ENCODE measurements at regions not wholly inside any gene's neighbourhood (a gene's known extent, or its start where the extent isn't known, plus 50 kb on each side); places are given as distances from the start of the nearest gene placed in this dataset.

GRCh38 chr5:145708169-145708568, 127.0 kb downstream of the PRELID2 start:
- DNase-seq (ENCODE audit: low read depth in 4 of 4, low spot score in 3 of 4): no peak

DNA sequence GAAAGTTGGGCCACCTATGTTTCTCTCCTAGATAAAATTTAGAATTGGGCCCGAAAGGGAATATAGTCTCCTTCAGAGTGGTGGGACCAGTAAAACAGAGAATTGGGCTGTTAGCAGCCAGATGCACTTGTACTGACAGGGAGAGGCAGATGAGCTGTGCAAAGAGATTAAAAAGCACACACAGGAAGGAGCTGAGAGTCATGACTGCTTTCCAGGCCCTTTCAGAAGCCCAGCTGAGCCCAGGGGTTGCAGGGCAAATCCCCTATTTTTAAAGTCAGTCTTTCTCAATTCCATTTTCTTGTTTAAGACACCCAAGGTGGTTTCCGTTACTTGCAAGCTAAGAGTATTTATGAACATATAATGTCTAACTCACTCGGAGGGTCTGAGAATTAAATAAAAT, 130.4 kb downstream of the PRELID2 start:
- DNase-seq (ENCODE audit: low read depth in 4 of 4, low spot score in 3 of 4): no peak

- no peak for DNase-seq (ENCODE audit: low read depth in 4 of 4, low spot score in 3 of 4)
Measured at GRCh38 chr5:145703856-145704255, 131.3 kb downstream of the PRELID2 start.

- DNase-seq (ENCODE audit: low read depth in 4 of 4, low spot score in 3 of 4): no peak
Measured at GRCh38 chr5:145701404-145701803, 133.7 kb downstream of the PRELID2 start.

GRCh38 chr5:145699846-145700245, 135.3 kb downstream of the PRELID2 start:
- DNase-seq (ENCODE audit: low read depth in 4 of 4, low spot score in 3 of 4): no peak

- DNase-seq (ENCODE audit: low read depth in 4 of 4, low spot score in 3 of 4): no peak
Measured at GRCh38 chr5:145697251-145697990, 137.7 kb downstream of the PRELID2 start.

- DNase-seq (ENCODE audit: low read depth in 4 of 4, low spot score in 3 of 4): no peak
Measured at GRCh38 chr5:145689235-145689634, 145.9 kb downstream of the PRELID2 start.

GRCh38 chr5:145687943-145688342, 147.2 kb downstream of the PRELID2 start:
- DNase-seq (ENCODE audit: low read depth in 4 of 4, low spot score in 3 of 4): no peak

DNA sequence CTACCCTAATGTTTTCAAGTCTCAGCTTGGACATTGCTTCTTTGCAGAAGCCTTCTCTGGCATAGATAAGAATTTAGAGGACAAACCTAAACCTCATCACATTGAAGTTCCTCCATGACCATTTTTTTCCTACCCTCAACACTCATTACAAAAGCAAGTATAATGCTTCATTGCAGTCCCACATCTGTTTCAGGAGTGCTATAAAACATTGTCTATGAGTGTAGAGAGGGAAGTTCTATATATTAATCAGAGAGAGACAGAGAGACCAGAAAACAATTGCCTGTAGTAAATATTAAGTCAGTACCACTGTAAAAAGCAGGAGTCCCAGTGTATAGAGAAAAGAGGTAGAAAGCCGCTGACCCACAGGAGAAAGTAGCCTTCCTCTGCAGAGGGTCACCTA, 149.7 kb downstream of the PRELID2 start:
- no peak for DNase-seq (ENCODE audit: low read depth in 4 of 4, low spot score in 3 of 4)

- DNase-seq (ENCODE audit: low read depth in 4 of 4, low spot score in 3 of 4): no peak
Measured at GRCh38 chr5:145683431-145683830, 151.7 kb downstream of the PRELID2 start.

DNA sequence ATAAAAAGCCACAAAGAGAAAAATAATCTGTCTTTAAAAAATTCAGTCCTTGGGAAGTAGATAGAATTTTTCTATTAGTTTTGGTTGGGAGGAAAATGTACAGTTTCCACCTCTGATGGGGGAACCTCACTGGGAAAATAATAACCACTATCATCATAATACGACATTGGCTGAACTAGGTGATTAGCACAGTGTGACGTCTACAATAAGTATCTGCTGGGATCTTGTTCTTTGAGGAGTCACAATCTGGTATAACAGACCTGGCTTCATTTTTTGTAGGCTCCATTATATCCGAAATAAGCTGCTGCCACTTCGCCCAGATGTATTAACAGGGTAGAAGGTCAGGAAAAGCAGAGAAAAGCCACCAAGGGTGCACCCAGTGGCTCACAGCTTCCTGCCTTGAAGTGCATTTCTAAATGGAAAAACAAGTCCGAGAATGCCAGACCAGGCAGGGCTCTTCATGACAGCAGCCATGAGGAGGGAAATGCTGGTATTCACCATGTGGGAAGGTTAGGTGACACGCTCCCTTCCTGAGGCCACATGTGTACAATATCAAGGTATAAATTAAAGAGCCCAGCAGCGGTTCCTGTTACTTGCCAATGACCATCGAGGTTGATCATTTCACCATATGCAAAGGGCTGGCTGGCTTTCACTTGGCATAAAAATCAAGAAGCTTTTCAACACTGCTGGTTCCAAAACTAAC, 152.8 kb downstream of the PRELID2 start:
- DNase-seq (ENCODE audit: low read depth in 4 of 4, low spot score in 3 of 4): no peak

- peak in 2 of 4 donors; percentile 11 to 14 for DNase-seq (ENCODE audit: low read depth in 4 of 4, low spot score in 3 of 4)
Measured at GRCh38 chr5:145681686-145682085, 153.5 kb downstream of the PRELID2 start.

DNA sequence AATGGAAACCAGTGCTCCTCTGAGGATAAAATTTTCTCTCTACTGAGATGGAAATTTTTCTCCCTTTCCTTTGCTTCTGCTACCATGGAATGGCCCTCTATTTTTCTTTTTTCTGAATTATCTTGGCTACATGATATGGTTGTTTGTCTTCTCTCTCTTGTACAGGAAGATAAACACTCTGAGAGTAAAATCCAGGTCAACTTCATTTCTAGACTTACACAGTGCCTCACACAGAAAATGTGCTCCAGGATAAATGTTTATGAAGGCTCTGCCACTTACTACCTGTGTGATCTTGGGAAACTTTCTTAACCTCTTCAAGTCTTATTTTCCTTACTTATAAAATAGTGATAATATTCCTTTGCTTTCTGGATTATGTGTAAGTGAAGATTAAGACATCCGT, 153.9 kb downstream of the PRELID2 start:
- DNase-seq (ENCODE audit: low read depth in 4 of 4, low spot score in 3 of 4): no peak

DNA sequence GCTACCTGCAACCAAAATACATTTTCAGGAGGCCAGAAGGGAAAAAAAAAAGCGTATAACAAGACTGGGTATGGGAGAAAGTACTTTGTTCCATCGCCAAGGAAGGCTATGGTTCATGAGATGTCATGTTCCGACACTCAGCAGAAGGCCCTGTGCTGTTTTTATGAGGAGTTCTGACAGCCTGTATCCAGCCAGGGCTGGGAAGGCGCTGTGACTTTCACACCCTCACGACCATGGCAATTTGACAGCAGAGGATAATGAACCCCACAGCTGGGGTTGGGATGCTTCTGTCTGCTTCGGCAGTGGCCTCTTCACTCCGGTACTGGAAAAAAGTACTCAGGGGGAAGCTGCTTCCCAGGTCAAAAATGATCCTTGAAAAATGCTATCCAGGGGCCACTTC, 154.4 kb downstream of the PRELID2 start:
- no peak for DNase-seq (ENCODE audit: low read depth in 4 of 4, low spot score in 3 of 4)

DNA sequence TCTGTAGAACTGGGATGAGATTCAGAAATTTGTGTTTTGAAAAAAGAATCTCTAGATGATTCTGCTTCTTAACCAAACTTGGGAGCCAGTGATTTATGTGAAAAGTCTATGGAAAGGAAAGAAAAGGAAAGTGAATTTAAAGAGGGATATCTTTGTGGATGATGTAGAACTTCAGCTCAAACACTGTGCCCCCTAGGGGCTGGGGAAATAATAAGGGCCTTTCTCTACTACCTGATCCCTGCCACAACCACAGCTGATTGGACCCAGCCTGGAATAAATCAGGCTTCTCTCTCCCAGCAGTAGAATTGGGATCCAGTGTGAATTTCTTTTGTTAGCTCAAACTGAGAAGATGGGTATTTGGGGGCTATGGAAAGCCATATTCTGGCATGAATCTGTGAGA, 155.0 kb downstream of the PRELID2 start:
- DNase-seq (ENCODE audit: low read depth in 4 of 4, low spot score in 3 of 4): no peak

DNA sequence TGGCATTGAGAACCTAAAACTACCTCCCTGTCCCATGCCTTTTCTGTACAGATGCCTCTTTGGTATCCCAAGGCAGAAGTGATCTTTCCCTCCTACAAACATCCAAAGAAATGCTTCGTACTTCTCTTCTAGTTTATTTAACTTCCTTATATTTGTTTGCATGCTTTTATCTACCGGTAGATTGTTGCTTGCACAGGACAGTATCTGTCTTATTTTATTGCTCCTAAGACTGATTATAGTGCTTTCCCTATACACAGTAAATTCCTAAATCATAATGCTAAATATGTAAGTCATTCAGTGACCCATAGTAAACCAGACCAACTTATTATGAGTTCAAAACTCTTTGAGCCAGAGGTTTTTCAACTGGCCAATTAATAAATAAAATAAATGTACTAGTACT, 156.9 kb downstream of the PRELID2 start:
- no peak for DNase-seq (ENCODE audit: low read depth in 4 of 4, low spot score in 3 of 4)

- DNase-seq (ENCODE audit: low read depth in 4 of 4, low spot score in 3 of 4): no peak
Measured at GRCh38 chr5:145673786-145674185, 161.4 kb downstream of the PRELID2 start.

DNA sequence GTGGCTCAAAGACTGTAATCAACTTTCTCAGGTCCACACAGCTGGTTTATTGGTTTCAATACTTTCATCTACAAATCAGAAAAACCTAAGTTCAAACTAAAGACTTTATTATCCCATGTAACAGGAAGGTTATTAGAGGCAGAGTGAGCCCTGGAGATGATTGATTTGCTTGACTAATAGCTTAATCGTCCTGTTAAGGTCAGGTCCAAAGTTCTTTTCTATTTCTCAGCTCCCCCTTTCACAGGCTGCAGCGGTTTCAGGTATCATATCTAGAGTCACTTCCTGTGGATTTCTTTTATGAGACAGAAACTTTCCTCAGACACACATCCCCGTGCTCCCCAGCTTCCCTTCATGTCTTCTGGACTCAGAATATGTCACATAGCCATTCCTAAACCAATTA, 166.4 kb downstream of the PRELID2 start:
- no peak for DNase-seq (ENCODE audit: low read depth in 4 of 4, low spot score in 3 of 4)

- no peak for DNase-seq (ENCODE audit: low read depth in 4 of 4, low spot score in 3 of 4)
Measured at GRCh38 chr5:145667742-145668141, 167.4 kb downstream of the PRELID2 start.

- DNase-seq (ENCODE audit: low read depth in 4 of 4, low spot score in 3 of 4): no peak
Measured at GRCh38 chr5:145666591-145666990, 168.6 kb downstream of the PRELID2 start.

DNA sequence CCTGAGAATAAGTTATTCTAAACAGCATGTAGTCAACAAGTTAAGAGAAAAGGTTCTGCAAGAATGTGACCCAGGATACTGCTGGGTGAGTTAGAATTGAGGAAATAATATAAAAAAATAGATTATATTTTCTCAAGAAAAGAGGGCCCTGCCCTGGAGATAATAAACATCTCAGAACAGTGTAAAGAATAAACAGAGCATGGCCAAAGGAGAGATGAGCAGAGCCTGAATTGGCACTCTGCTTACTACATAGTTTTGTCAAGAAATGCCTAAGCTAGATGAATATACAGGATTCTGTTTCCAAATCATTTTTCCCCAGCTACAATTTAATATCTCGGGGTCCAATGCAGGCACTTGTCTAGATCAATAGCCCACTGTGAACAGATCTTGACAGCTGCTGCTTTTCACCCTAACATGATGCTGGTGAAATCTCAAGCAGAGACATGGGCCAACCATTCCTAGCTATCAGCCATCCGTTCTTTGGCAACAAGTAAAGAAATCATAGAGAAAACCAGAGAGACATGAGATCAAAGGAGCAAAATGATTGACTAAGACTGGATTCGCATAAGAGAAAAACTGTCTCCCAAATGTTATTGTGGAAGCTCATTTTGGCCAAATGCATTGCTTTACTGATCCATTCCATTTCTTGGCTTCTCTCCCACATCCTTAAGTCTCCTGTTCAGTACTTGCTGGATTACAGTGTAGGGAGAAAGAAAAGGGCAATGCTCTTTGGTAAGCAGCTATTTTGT, 173.2 kb downstream of the PRELID2 start:
- no peak for DNase-seq (ENCODE audit: low read depth in 4 of 4, low spot score in 3 of 4)
